ENCODE measurements at regions not wholly inside any gene's neighbourhood (a gene's known extent, or its start where the extent isn't known, plus 50 kb on each side); places are given as distances from the start of the nearest gene placed in this dataset.
"Not testable (repeated sequence)": the region's sequence is repeated elsewhere in the genome, so short reads cannot be mapped to it uniquely, and the experiment has no call there.

DNA sequence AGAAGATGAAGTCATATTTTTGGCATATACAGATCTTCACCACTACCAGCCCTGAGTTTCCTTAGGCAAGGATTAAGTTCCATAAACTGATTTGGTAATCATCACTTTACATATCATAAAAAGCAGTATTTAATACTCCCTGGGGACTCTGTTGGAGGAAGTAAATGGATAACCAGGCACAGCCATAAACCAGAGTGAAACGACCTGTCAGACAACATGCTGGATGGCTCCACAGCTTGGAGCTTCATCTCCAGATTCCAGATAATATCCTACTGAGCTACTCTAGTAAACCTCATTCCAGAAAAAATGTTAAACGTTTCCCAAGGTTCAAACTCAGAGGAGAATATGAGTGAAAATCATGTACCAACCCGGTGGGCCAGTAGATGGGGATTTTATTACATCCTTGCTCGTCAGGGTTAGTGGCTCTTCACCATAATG is 109.2 kb downstream of the BASP1 start:
- ATAC-seq (ENCODE audit: poor library complexity), result no peak
- intact Hi-C loops (cut with DNase I), result no loop called here
- DNase-seq, result no peak

DNA sequence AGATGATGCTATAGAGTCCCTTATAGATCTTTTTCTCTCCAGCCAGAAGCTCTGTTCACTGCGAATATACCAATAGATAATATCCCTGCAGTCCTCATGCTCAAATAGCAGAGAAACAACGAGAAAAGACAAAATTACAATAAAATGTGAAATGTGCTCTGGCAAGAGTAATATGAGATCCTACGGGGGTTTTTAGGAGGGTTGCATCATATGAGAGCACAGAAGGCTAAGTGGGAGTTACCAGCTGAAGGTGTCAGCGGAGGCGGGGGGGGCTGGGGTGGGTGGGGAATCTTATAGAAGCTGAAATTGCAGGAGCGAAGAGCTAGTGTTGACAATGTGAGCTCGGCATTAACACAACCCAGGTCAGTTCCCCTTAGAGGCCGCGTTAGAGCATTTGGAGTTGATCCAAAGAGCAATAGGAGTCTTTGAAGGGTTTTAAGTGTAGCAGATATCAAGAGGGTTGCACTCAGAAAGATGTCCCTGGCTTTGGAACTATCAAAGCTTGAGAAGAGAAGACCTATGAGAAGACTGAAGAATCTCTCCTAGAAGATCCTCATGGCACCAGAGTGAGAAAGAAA is 109.7 kb downstream of the BASP1 start:
- intact Hi-C loops (cut with DNase I), result no loop called here
- ATAC-seq (ENCODE audit: poor library complexity) (no peak), DNase-seq (no peak)

DNA sequence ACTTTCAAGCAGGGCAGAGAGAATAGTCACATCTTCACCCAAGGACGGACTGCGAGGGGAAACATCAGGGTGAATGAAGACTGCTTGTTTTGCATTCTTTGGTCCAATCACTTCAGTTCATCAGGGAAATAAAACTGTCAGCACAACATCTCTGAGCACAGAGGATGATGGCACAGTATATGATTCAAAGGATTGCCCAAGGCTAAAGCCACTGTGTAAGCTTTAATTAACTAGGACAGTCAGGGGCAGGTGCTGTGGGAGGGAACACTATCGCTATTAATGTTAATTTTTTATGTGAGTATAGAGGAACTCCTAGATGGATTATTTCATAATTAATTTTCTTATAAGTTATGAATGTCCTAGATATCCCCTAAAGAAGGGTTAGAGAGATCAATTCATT is 112.1 kb downstream of the BASP1 start:
- no peak for ATAC-seq (ENCODE audit: poor library complexity)
- intact Hi-C loops (cut with DNase I), result no loop called here
- no peak for DNase-seq

DNA sequence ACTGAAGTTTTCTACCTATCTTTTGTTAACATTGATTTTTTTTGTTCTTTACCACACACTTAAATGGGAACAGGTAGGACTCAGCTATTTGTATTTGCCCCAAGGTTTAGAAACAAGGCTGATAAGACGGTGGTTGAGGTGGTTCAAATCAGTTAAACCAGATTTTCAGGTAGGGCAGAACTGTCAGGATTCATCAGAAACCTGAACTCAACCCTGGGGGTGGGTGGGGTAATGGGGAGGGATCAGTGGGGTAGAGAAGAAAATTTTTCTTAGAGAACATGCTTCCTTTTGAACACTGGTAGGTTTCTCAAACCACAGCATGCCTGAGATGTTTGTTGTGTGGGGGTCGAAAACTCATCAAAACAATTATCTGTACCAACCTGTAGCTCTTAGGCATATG is 113.0 kb downstream of the BASP1 start:
- no peak for ATAC-seq (ENCODE audit: poor library complexity)
- DNase-seq, result no peak
- intact Hi-C loops (cut with DNase I), result no loop called here

DNA sequence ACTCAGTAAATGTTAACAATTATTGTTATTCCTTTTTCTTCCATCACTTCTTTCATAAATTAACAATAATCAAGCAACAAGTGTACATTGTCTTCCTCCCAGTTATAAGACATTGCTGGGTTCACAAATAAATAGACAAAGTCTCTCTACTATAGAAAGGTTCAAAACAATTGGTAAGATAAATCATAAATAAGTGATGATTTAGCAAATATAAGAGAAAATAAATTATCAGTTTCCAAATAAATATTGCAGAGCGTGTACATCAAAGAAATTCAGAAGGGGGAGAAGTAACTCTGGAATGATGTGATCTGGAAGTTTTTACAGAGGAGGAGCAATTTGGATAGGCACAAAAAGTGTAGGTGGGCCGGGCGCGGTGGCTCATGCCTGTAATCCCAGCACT is 114.2 kb downstream of the BASP1 start:
- intact Hi-C loops (cut with DNase I), result no loop called here
- DNase-seq (no peak), ATAC-seq (ENCODE audit: poor library complexity) (no peak)

DNA sequence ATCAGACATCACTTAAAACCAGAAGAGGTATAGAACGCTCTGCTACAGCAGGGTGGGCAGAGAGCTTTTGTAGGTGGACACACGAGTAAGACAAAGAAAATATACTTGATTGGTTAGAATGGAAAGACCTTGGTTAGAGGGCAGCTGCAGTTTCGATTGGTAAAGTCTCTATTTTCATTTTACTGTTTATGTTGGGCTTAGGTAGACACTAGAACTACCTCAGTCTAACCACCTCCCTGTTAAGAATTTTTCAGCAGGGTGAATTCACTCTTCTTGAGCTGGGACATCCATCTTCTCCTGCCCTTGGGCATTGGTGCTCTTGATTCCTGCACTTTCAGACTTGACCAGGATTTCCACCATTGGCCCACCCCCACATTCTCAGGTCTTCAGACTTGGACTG is 116.3 kb downstream of the BASP1 start:
- intact Hi-C loops (cut with DNase I), result no loop called here
- ATAC-seq (ENCODE audit: poor library complexity), result no peak
- DNase-seq, result no peak

DNA sequence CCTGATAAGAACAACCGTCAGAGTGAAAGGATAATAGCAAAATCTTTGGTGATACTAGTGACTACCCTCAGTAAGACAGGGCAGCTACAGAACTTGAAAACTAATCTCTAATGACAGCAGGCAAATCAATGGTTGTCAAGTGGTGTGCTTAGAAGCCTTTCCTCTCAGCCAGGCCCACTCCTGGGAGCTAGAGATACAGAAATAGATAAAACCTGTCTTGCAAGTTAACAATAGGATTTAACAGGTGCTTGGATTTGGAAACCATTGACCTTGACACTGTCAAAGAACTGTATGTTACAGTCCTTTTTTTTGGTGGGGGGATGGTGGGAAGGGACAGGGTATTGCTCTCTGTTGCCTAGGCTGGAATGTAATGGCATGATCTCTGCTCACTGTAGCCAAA is 118.6 kb downstream of the BASP1 start:
- DNase-seq (no peak), ATAC-seq (ENCODE audit: poor library complexity) (no peak)
- intact Hi-C loops (cut with DNase I), result no loop called here

DNA sequence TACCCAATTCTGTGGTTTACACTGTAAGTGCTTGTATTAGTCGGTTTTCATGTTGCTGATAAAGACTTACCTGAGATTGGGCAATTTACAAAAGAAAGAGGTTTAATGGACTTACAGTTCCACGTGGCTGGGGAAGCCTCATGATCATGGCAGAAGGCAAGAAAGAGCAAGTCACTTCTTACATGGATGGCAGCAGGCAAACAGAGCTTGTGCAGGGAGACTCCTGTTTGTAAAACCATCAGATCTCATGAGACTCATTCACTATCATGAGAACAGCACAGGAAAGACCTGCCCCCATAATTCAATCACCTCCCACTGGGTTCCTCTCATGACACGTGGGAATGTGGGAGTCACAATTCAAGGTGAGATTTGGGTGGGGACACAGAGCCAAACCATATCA is 119.3 kb downstream of the BASP1 start:
- ATAC-seq (ENCODE audit: poor library complexity); intact Hi-C loops (cut with DNase I); DNase-seq: not testable (repeated sequence)

DNA sequence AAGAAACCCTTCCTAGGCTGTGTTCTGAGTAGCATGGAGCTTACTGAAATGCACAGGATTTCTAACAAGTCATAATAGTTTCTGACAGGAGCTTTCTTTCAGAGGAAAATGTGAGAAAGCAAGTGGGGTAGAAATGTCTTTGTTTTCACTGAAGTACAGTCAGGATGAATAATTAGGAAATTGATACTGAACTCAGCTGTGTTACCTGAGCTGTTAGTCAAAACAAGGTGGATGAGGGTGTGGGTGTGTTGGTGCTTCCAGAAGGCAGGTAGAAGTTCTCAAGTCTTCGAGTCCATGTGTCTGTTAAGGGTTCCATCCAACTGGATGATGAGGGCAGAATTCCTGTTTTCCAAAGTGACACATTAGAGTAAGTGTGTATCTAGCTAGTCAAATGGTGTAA is 122.4 kb downstream of the BASP1 start:
- intact Hi-C loops (cut with DNase I), result no loop called here
- ATAC-seq (ENCODE audit: poor library complexity), result no peak
- no peak for DNase-seq

DNA sequence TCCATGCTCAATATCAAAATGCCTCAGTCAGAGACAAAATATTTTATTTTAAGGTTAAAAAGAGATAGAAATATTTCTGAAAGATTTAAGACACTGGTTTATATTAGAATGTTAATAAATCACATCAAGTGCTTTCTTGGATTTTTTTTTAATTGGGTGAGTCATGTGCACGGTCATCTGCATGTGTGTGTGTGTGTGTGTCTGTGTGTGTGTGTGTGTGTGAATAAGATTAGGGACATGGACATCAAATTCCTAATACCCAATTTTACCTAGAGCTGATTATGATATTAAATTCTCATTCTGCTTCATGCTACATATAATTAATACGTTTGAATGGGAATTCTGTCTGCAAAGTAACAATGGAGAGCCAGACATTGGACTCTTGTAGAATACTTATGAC is 122.9 kb downstream of the BASP1 start:
- DNase-seq (no peak), ATAC-seq (ENCODE audit: poor library complexity) (no peak)
- intact Hi-C loops (cut with DNase I), result no loop called here

DNA sequence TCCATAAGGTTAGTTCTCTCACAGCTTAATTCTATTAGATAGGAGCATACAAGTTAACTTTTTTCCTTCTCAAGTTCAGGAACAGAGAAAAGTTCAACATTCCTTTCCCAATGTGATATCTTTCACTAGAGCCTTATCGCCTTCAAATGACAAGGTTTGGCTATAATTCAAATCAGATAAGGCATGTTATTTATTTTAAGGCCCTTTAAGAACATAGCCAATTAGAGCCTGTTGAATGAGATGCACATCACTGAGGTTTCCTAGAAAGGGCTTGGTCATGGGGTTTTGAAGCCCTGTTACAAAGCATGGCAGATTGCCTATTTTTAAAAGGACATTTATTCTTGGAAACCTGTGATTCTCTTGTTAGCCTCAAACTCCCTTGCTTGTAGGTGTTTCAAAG is 123.4 kb downstream of the BASP1 start:
- ATAC-seq (ENCODE audit: poor library complexity) (no peak), DNase-seq (no peak)
- intact Hi-C loops (cut with DNase I), result no loop called here

DNA sequence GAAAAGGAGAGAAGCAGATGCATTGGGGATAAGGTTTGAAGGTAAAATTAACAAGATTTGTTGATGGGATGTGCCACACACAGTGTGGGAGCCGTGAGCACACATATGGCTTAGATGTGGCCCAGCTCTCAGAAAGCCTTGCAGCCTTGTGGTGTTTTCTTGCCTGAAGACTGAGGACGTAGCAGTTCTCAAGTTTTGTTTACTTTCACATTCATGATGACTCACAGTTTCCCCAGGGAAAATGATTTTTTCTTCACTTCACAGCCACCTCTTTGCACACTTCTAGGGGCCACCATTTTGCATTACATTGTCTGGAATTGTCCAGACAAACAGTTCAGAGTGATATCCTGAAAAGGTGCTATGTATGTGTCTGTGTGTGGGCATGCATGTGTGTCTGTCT is 126.2 kb downstream of the BASP1 start:
- DNase-seq (no peak), ATAC-seq (ENCODE audit: poor library complexity) (no peak)
- intact Hi-C loops (cut with DNase I), result no loop called here

DNA sequence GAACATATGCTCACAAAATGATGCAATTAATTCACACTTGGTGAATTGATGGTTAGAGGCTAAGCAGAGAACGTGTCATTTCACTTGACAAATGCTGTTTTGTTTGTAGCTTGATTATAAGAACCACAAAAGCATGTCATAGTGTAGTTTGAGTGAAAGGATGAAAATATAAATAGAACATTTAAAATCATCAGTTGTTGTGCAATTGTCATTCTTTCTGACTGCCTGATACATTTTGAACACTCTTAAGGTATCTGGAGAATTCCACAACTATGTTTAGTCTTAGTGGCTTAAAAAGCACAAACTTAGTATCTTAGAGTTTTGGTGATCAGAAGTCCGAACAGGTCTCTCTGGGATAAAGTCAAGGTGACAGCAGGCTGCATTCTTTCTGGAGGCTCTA is 129.4 kb downstream of the BASP1 start:
- intact Hi-C loops (cut with DNase I), result no loop called here
- DNase-seq, result no peak
- ATAC-seq (ENCODE audit: poor library complexity), result no peak

DNA sequence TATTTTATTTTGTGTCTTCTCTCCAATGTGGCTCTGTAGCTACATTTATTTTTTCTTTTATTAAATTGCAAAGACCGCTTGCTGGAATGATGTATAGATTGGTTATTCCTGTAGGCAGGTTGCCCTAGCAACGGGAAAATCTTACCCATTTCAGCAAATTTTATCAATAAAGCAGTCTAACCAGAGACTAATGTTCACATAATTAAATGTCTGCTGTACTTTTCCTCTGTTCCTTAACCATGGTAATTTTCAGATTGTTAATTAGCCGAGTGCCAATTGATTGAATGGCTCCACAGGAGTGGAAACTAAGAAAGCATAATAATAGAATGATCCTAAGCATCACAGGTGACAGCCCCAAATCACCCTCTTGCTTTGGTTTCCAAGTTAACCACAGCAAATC is 134.8 kb downstream of the BASP1 start:
- intact Hi-C loops (cut with DNase I), result no loop called here
- ATAC-seq (ENCODE audit: poor library complexity), result no peak
- no peak for DNase-seq

DNA sequence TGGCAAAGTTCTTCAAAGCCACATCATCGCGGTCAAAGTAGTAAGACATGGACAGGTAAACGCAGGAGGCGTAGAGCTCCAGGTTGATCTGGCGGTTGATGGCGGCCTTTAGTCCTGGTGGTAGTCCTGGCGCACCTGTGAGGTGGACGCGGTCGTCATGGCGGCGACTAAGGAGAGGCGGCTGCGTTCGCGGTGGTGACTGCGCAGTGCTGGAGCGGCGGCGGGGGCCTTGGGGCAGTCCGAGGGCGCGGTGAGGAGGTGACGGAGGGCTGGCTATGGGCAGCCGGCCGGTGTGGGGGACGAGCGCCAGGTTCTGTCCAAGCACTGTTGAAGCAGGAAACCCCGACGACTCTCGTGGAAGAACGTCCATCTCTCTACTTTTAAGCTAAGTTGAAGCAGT is 136.8 kb downstream of the BASP1 start:
- no peak for DNase-seq

DNA sequence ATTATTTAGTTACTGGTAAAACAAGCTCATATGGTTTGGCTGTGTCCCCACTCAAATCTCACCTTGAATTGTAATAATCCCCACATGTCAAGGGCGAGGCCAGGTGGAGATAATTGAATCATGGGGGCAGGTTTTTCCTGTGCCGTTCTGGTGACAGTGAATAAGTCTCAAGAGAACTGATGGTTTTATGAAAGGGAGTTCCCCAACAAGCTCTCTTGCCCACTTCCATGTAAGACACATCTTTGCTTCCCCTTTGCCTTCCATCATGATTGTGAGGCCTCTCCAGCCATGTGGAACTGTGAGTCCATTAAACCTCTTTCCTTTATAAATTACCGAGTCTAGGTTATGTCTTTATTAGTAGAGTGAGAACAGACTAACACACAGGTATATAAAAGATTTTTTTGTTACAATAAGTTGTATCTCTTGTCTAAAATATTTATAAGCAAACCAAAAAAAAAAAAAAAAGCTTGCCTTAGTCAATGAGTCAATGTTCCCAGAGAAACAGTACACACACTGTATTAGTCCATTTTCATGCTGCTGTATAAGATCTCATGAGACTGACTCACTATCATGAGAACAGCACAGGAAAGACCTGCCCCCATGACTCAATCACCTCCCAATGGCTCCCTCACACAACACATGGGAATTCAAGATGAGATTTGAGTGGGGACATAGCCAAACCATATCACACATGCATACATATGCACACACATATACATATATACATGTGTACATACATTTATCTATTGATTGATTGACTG is 138.3 kb downstream of the BASP1 start:
- DNase-seq (no peak), ATAC-seq (ENCODE audit: poor library complexity) (no peak)
- intact Hi-C loops (cut with DNase I), result no loop called here

More for the DNA sequence above, 136.8 kb downstream of the BASP1 start:
- ATAC-seq (ENCODE audit: poor library complexity), result no peak
- intact Hi-C loops (cut with DNase I), result no loop called here

DNA sequence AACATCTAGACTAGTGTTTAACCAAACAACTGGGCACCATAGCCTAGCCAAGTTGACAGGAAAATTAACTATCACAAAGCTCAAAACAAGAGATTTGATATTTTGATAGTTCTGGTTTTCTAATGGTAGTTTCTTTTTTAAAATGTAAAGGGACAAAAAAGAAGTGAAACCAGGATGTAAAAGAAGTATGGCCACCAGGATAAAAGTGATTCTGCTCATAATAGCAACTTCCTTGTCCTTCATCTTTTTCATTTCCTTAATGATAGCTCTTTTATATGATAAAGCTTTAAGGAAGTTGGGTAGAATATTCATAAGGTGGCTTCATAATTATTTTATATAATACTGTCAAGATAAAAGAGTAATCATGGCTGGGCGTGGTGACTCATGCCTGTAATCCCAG is 139.1 kb downstream of the BASP1 start:
- intact Hi-C loops (cut with DNase I), result no loop called here
- ATAC-seq (ENCODE audit: poor library complexity) (no peak), DNase-seq (no peak)

DNA sequence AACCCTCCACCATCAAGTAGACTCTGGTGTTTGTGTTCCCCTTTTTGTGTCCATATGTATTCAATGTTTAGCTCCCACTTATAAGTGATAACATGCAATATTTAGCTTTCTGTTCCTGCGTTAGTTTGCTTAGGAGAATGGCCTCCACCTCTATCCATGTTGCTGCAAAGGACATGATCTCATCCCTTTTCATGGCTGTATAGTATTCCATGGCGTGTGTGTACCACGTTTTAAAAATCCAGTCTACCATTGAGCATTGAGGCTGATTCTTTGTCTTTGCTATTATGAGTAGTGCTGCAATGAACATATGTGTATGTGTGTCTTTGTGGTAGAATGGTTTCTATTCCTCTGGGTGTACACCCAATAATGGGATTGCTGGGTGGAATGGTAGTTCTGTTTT is 140.1 kb downstream of the BASP1 start:
- ATAC-seq (ENCODE audit: poor library complexity), result no peak
- no peak for DNase-seq
- intact Hi-C loops (cut with DNase I), result no loop called here

DNA sequence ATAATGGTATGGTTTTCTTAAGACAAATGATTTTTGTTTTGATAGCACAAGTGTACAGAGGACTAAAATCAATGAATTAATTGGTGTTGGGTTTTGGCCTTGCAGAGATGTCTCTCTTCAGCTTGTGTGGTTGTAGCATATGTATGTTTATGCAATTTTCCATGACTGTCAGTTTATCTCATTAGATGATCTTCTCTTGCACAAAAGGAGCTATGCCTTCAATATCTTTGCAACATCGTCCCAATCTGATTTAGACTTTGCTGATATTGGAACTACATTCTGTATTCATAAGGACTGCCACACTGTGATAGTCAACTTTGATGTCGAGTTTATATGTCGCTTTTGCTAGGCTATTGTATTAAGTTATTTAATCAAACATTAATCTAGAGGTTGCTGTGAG is 140.0 kb upstream of the TAF11L2 start:
- DNase-seq (no peak), ATAC-seq (ENCODE audit: poor library complexity) (no peak)
- intact Hi-C loops (cut with DNase I), result no loop called here

DNA sequence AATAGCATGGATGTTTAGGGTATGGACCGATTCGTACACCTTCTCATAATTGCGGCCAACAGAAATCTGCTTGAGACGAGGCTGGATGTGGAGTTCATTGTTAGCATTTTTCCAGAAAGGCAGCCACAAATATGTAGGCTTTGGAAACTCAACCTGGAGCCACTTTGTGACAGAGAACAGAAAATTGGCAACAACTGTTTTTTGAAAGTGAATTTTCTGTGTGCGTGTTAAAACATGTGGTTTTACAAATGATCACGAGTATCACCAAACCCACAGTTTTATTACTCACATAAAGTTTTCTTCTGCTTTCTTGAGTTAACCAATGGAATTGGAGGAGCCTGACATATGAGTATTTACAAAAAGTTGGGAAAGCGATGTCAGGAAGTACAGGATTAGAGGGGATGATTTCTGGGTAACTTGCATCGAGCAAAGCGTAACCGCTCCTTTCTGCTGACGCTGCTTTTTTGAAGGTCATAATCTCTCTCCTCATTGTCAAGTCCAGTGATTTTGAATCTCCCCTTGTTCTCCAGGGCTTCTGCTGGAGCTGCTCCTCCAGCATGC is 138.5 kb upstream of the TAF11L2 start:
- DNase-seq, result no peak
- intact Hi-C loops (cut with DNase I), result no loop called here
- ATAC-seq (ENCODE audit: poor library complexity), result no peak

DNA sequence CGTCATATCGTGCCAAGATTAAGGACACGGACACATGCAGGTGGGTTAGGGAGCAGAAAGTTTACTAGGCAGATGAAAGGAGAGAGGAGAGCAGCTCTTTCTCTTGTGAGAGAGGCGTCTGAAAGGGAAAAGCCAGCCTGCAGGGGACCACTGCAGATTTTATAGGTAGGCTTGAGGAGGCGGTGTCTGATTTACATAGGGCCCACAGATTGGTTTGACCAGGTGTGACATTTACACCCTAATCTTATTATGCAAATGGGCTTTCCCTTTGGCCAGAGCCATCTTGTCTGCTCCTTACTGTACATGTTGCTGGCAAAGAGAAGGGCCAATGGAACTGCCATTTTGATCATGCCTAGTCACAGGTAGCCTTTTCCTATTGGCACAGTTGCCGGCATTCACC is 137.2 kb upstream of the TAF11L2 start:
- DNase-seq, result no peak
- ATAC-seq (ENCODE audit: poor library complexity), result no peak
- intact Hi-C loops (cut with DNase I), result no loop called here

Data from Right ventricle myocardium superior (tissue), 1 donor.